H9 (cell line): ENCODE measurements at regions not wholly inside any gene's neighbourhood (a gene's known extent, or its start where the extent isn't known, plus 50 kb on each side); places are given as distances from the start of the nearest gene placed in this dataset.

ENCODE experiments used
- DNase-seq: peaks from one replicate; pipeline ENCODE4 v3.0.0-alpha.2; 2017
- H2AFZ ChIP-seq: one replicate; pipeline ENCODE4 v1.6.1; 2013; ENCODE audit warnings: mild to moderate bottlenecking, low read length, control low read depth, moderate library complexity
- H2AK5ac ChIP-seq: 2 replicates; pipeline ENCODE4 v1.6.1; 2013; ENCODE audit warnings: low read length, control low read depth, mixed read lengths; ENCODE audit not compliant: insufficient read length
- H2BK120ac ChIP-seq: one replicate; pipeline ENCODE4 v1.6.1; 2013; ENCODE audit warnings: low read depth, mild to moderate bottlenecking, low read length, control low read depth, inconsistent platforms; ENCODE audit not compliant: poor library complexity, severe bottlenecking
- H2BK12ac ChIP-seq: 2 replicates; pipeline ENCODE4 v1.6.1; 2013; ENCODE audit warnings: low read length, control low read depth, mixed read lengths, low read depth; ENCODE audit not compliant: insufficient read length
- H2BK15ac ChIP-seq: 2 replicates; pipeline ENCODE4 v1.6.1; 2013; ENCODE audit warnings: low read depth, low read length, control low read depth
- H2BK20ac ChIP-seq: one replicate; pipeline ENCODE4 v1.6.1; 2013; ENCODE audit warnings: low read depth, mild to moderate bottlenecking, low read length, control low read depth, inconsistent platforms; ENCODE audit not compliant: poor library complexity, severe bottlenecking
- H2BK5ac ChIP-seq: 2 replicates; pipeline ENCODE4 v1.6.1; 2013; ENCODE audit warnings: low read length, control low read depth, mixed read lengths; ENCODE audit not compliant: insufficient read length
- H3K14ac ChIP-seq: 2 replicates; pipeline ENCODE4 v1.6.1; 2013; ENCODE audit warnings: low read length, control low read depth; ENCODE audit not compliant: insufficient read depth
- H3K18ac ChIP-seq: 2 replicates; pipeline ENCODE4 v1.6.1; 2013; ENCODE audit warnings: low read depth, mild to moderate bottlenecking, mixed read lengths, low read length, control low read depth; ENCODE audit not compliant: insufficient read length
- H3K23ac ChIP-seq: 2 replicates; pipeline ENCODE4 v1.6.1; 2013; ENCODE audit warnings: low read length, control low read depth, mixed read lengths, low read depth; ENCODE audit not compliant: insufficient read length
- H3K23me2 ChIP-seq: 2 replicates; pipeline ENCODE4 v1.6.1; 2013; ENCODE audit warnings: low read depth, mild to moderate bottlenecking, mixed read lengths, low read length, control low read depth; ENCODE audit not compliant: insufficient read length, poor library complexity, severe bottlenecking
- H3K27ac ChIP-seq: 2 replicates; pipeline ENCODE4 v1.5.1; 2013; ENCODE audit warnings: low read length, control low read depth, mixed read lengths, low read depth; ENCODE audit not compliant: insufficient read length
- H3K27me3 ChIP-seq: 2 replicates; pipeline ENCODE4 v1.6.1; 2013; ENCODE audit warnings: low read length, control low read depth, inconsistent platforms; ENCODE audit not compliant: insufficient read depth
- H3K4ac ChIP-seq: 2 replicates; pipeline ENCODE4 v1.6.1; 2013; ENCODE audit warnings: low read depth, mild to moderate bottlenecking, control low read depth, inconsistent platforms, low read length, moderate library complexity
- H3K4me1 ChIP-seq: 2 replicates; pipeline ENCODE4 v1.6.1; 2013; ENCODE audit warnings: low read length, control low read depth, inconsistent platforms; ENCODE audit not compliant: insufficient read depth
- H3K4me2 ChIP-seq: 2 replicates; pipeline ENCODE4 v1.6.1; 2013; ENCODE audit warnings: low read length, control low read depth, mixed read lengths; ENCODE audit not compliant: insufficient read length, insufficient read depth
- H3K56ac ChIP-seq: 2 replicates; pipeline ENCODE4 v1.6.1; 2013; ENCODE audit warnings: low read depth, mild to moderate bottlenecking, mixed read lengths, low read length, control low read depth; ENCODE audit not compliant: insufficient read length
- H3K79me1 ChIP-seq: 2 replicates; pipeline ENCODE4 v1.6.1; 2013; ENCODE audit warnings: low read depth, mild to moderate bottlenecking, moderate library complexity, low read length, control low read depth, inconsistent platforms; ENCODE audit not compliant: insufficient read depth, poor library complexity, severe bottlenecking
- H3K79me2 ChIP-seq: 2 replicates; pipeline ENCODE4 v1.6.1; 2013; ENCODE audit warnings: low read length, control low read depth, inconsistent platforms; ENCODE audit not compliant: insufficient read depth
- H3K9ac ChIP-seq: 2 replicates; pipeline ENCODE4 v1.6.1; 2013; ENCODE audit warnings: low read length, control low read depth, mixed read lengths; ENCODE audit not compliant: insufficient read length; ENCODE audit errors: extremely low read depth
- H3K9me3 ChIP-seq: one replicate; pipeline ENCODE4 v1.6.1; 2013; ENCODE audit warnings: low read depth, low read length, inconsistent platforms; ENCODE audit not compliant: control insufficient read depth
- H3T11ph ChIP-seq: one replicate; pipeline ENCODE4 v1.6.1; 2013; ENCODE audit warnings: mild to moderate bottlenecking, low read length, control low read depth, inconsistent platforms
- H4K20me1 ChIP-seq: one replicate; pipeline ENCODE4 v1.6.1; 2013; ENCODE audit not compliant: control insufficient read depth, insufficient read length, insufficient read depth
- H4K5ac ChIP-seq: 2 replicates; pipeline ENCODE4 v1.6.1; 2013; ENCODE audit warnings: low read depth, mild to moderate bottlenecking, mixed read lengths, low read length, control low read depth; ENCODE audit not compliant: insufficient read length
- H4K8ac ChIP-seq: replicated peaks from 2 replicates; pipeline ENCODE4 v1.6.1; 2013; ENCODE audit warnings: low read length, control low read depth, mixed read lengths, low read depth; ENCODE audit not compliant: insufficient read length
- H4K91ac ChIP-seq: 2 replicates; pipeline ENCODE4 v1.6.1; 2013; ENCODE audit warnings: low read depth, mild to moderate bottlenecking, moderate library complexity, mixed read lengths, low read length, control low read depth; ENCODE audit not compliant: insufficient read length
- H3K27ac Mint-ChIP-seq, 3 experiments: 2 replicates in 2 of 3; 3 replicates in 1 of 3; pipeline ENCODE4 v1.8.0; 2020 to 2021; ENCODE audit warnings: mixed read lengths in 3 of 3, mild to moderate bottlenecking in 1 of 3, moderate library complexity in 1 of 3
- H3K27me3 Mint-ChIP-seq: 2 replicates; pipeline ENCODE4 v1.8.0; 2021; ENCODE audit warnings: low read depth, mild to moderate bottlenecking, moderate library complexity, mixed read lengths
- H3K36me3 Mint-ChIP-seq, 3 experiments: 2 replicates in 2 of 3; 3 replicates in 1 of 3; pipeline ENCODE4 v1.8.0; 2020 to 2021; ENCODE audit warnings: low read depth in 3 of 3, mixed read lengths in 3 of 3; ENCODE audit not compliant: insufficient read depth in 1 of 3
- H3K4me1 Mint-ChIP-seq, 2 experiments: 2 replicates each; pipeline ENCODE4 v1.8.0; 2020; ENCODE audit warnings: mixed read lengths in 2 of 2
- H3K4me3 Mint-ChIP-seq, 2 experiments: 2 replicates in 1 of 2; 3 replicates in 1 of 2; pipeline ENCODE4 v1.8.0; 2020 to 2021; ENCODE audit warnings: mild to moderate bottlenecking in 2 of 2, mixed read lengths in 2 of 2, moderate library complexity in 1 of 2
- H3K9me3 Mint-ChIP-seq, 2 experiments: 2 replicates in 1 of 2; 3 replicates in 1 of 2; pipeline ENCODE4 v1.8.0; 2020; ENCODE audit warnings: mild to moderate bottlenecking in 2 of 2, mixed read lengths in 2 of 2, moderate library complexity in 1 of 2
- WGBS: extraction: QIAGEN DNeasy Blood & Tissue Kit; methylation state at CpG from one replicate; pipeline ENCODE4 v1.1.7; 2013; ENCODE audit warnings: missing lambda C conversion rate, low lambda C conversion rate, mixed read lengths; ENCODE audit not compliant: insufficient read length; ENCODE audit errors: extremely low coverage; 5-methylcytosine and 5-hydroxymethylcytosine counted together
- TF ChIP-seq, protein P1 (sequence below): fragments of 200-600 bp; sonication (generic); conservative IDR thresholded peaks from 3 replicates; pipeline ENCODE4 v1.8.0; 2021; ENCODE audit warnings: antibody characterized with exemption, mild to moderate bottlenecking

DNA sequence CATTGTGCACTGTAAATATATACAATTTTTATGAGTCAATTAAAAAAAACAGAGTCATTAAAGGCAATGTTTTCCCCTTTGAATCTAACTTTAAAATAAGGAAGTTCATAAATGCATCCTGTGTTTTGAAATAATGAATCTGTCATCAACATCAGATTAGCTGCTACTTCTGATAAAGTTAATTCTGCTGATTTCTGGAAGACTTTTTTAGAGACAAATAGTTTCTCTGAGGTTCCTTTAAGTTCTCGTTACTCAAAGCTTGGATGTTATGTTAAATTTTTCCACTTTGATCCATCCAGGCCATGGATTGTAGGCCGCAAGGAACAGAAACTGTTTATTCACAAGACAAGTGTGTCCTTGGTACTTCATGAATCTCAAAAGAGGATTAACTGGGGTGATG lies 115.5 kb downstream of the CARTPT start:
- no peak overlapping the region for H2BK12ac ChIP-seq
- H3T11ph ChIP-seq, result no peak overlapping the region
- no peak overlapping the region for H3K56ac ChIP-seq
- H2BK120ac ChIP-seq, result no peak overlapping the region
- H2BK15ac ChIP-seq, result no peak overlapping the region
- H3K27me3 ChIP-seq, result no peaks in the 10 kb centered on the region
- H3K4me2 ChIP-seq, result no peak overlapping the region
- H3K79me1 ChIP-seq, result no peaks in the 10 kb centered on the region
- H2AK5ac ChIP-seq, result no peak overlapping the region
- no peaks in the 10 kb centered on the region for H4K20me1 ChIP-seq
- TF ChIP-seq, protein P1, sequence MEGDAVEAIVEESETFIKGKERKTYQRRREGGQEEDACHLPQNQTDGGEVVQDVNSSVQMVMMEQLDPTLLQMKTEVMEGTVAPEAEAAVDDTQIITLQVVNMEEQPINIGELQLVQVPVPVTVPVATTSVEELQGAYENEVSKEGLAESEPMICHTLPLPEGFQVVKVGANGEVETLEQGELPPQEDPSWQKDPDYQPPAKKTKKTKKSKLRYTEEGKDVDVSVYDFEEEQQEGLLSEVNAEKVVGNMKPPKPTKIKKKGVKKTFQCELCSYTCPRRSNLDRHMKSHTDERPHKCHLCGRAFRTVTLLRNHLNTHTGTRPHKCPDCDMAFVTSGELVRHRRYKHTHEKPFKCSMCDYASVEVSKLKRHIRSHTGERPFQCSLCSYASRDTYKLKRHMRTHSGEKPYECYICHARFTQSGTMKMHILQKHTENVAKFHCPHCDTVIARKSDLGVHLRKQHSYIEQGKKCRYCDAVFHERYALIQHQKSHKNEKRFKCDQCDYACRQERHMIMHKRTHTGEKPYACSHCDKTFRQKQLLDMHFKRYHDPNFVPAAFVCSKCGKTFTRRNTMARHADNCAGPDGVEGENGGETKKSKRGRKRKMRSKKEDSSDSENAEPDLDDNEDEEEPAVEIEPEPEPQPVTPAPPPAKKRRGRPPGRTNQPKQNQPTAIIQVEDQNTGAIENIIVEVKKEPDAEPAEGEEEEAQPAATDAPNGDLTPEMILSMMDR, result no peak
- Mint-ChIP-seq H3K4me1 (peaks cover 21% of the 10 kb centered on the region in 2 experiments), H3K9me3 (peaks cover 0 to 7% of the 10 kb centered on the region in 2 experiments; a peak in 2 of 5 replicates), H3K4me3 (no peak overlapping the region), H3K27me3 (no peaks in the 10 kb centered on the region; the same call in none of the 2 replicates), H3K36me3 (peaks cover 0 to 5% (median 3%) of the 10 kb centered on the region in 3 experiments; a peak in 1 of 7 replicates), H3K27ac (no peak overlapping the region)
- H2AFZ ChIP-seq, result no peak overlapping the region
- no peak overlapping the region for H3K14ac ChIP-seq
- H3K18ac ChIP-seq, result no peak overlapping the region
- no peaks in the 10 kb centered on the region for H3K79me2 ChIP-seq
- no peak overlapping the region for H3K27ac ChIP-seq
- H4K5ac ChIP-seq, result no peak overlapping the region
- H3K23me2 ChIP-seq, result no peaks in the 10 kb centered on the region
- H2BK5ac ChIP-seq, result no peak overlapping the region
- H3K4ac ChIP-seq, result no peak overlapping the region
- H2BK20ac ChIP-seq, result no peak overlapping the region
- no peak overlapping the region for H4K91ac ChIP-seq
- H4K8ac ChIP-seq, result no peak overlapping the region
- no peaks in the 10 kb centered on the region for H3K9me3 ChIP-seq
- peaks cover 2% of the 10 kb centered on the region; the same call in 1 of the 2 replicates for H3K4me1 ChIP-seq
- no CpG with 5 or more reads among the region's 2 CpGs for WGBS
- no peak for DNase-seq
- no peak overlapping the region for H3K9ac ChIP-seq
- H3K23ac ChIP-seq, result no peak overlapping the region
